ENCODE measurements at regions not wholly inside any gene's neighbourhood (a gene's known extent, or its start where the extent isn't known, plus 50 kb on each side); places are given as distances from the start of the nearest gene placed in this dataset.

DNA sequence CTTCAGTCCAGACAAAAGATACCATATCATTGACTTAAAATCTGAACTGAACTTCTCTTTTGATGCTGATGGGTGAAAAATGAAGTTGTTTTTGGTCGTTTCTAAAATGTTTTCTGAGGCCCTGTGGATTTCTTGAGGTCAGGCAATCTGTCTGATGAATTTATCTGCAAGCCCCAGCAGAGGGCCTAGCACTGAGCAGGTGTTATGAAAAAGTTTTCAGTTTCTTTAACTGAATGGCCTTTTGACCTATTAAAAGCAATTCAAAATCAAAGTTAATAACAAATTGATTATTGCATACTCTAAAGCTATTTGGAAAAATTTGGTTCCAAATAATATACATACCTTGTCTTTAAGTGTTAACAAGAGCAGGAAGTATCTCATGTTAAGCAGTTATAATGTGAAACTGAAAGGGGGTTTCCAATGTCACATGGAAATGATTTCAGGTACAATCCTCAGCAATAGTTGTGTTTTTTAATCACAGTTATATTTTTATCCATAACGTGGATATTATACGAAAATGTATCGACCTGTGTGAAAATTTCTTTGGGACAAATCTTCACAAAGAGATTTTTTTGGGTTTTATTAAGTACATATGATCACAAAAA is 285.0 kb downstream of the SPANXN1 start:
- Histone ChIP-seq H3K27ac (no peak overlapping the region), H3K4me2 (no peak overlapping the region), H3K4me1 (ENCODE audit: insufficient read depth) (no peaks in the 10 kb centered on the region), H3K36me3 (replicated peaks; ENCODE audit: insufficient read depth, low read depth) (no peaks in the 10 kb centered on the region), H3K9me3 (ENCODE audit: low read depth) (no peaks in the 10 kb centered on the region), H4K20me1 (ENCODE audit: insufficient read depth, poor library complexity, severe bottlenecking) (no peaks in the 10 kb centered on the region), H3K4me3 (no peak overlapping the region), H3K27me3 (no peaks in the 10 kb centered on the region), H2AFZ (no peak overlapping the region), H3K79me2 (no peaks in the 10 kb centered on the region), H3K9me2 (replicated peaks; ENCODE audit: insufficient read depth) (no peaks in the 10 kb centered on the region)
- TF ChIP-seq, protein P1, sequence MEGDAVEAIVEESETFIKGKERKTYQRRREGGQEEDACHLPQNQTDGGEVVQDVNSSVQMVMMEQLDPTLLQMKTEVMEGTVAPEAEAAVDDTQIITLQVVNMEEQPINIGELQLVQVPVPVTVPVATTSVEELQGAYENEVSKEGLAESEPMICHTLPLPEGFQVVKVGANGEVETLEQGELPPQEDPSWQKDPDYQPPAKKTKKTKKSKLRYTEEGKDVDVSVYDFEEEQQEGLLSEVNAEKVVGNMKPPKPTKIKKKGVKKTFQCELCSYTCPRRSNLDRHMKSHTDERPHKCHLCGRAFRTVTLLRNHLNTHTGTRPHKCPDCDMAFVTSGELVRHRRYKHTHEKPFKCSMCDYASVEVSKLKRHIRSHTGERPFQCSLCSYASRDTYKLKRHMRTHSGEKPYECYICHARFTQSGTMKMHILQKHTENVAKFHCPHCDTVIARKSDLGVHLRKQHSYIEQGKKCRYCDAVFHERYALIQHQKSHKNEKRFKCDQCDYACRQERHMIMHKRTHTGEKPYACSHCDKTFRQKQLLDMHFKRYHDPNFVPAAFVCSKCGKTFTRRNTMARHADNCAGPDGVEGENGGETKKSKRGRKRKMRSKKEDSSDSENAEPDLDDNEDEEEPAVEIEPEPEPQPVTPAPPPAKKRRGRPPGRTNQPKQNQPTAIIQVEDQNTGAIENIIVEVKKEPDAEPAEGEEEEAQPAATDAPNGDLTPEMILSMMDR (IDR thresholded peaks at IDR 0.05; ENCODE audit: poor library complexity), result no peak
- TF ChIP-seq EZH2 (IDR thresholded peaks at IDR 0.05; ENCODE audit: borderline replicate concordance), result no peak
- TF ChIP-seq EZH2phosphoT487 (IDR thresholded peaks at IDR 0.05; ENCODE audit: low read depth, severe bottlenecking, unreplicated experiment), result no peak
- 63% methylated on average over 4 of the region's 4 CpGs for WGBS (ENCODE audit: low lambda C conversion rate, missing lambda C conversion rate)
- DNase-seq (ENCODE audit: low spot score), result no peak

DNA sequence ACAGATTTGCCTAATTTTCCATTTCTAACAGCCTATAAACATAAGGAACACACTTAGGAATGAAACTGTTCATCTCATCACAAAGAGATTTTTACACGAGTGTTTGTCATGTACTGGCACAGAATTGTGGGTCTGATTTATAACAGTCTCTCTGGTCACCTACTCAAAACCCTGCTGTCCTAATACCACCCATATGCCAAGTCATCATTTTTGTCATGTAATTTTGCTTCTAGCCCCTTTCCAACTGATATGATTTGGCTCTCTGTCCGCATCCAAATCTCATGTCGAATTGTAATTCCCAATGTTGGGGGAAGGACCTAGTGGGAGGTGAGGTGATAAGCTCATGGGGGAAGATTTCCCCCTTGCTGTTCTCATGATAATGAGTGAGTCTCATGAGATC is 284.1 kb upstream of the SLITRK2 start:
- no peaks in the 10 kb centered on the region for H3K4me1 ChIP-seq (ENCODE audit: insufficient read depth)
- H3K79me2 ChIP-seq, result no peaks in the 10 kb centered on the region
- no peak for TF ChIP-seq EZH2phosphoT487 (IDR thresholded peaks at IDR 0.05; ENCODE audit: low read depth, severe bottlenecking, unreplicated experiment)
- TF ChIP-seq, protein P1 (IDR thresholded peaks at IDR 0.05; ENCODE audit: poor library complexity), result no peak
- H3K27ac ChIP-seq, result no peak overlapping the region
- no peaks in the 10 kb centered on the region for H3K9me2 ChIP-seq (replicated peaks; ENCODE audit: insufficient read depth)
- H4K20me1 ChIP-seq (ENCODE audit: insufficient read depth, poor library complexity, severe bottlenecking), result no peaks in the 10 kb centered on the region
- DNase-seq (ENCODE audit: low spot score), result no peak
- no peak overlapping the region for H3K4me3 ChIP-seq
- H2AFZ ChIP-seq, result no peak overlapping the region
- no peak overlapping the region for H3K4me2 ChIP-seq
- 79% methylated on average over 3 of the region's 3 CpGs for WGBS (ENCODE audit: low lambda C conversion rate, missing lambda C conversion rate)
- no peaks in the 10 kb centered on the region for H3K36me3 ChIP-seq (replicated peaks; ENCODE audit: insufficient read depth, low read depth)
- no peaks in the 10 kb centered on the region for H3K27me3 ChIP-seq
- no peaks in the 10 kb centered on the region for H3K9me3 ChIP-seq (ENCODE audit: low read depth)

DNA sequence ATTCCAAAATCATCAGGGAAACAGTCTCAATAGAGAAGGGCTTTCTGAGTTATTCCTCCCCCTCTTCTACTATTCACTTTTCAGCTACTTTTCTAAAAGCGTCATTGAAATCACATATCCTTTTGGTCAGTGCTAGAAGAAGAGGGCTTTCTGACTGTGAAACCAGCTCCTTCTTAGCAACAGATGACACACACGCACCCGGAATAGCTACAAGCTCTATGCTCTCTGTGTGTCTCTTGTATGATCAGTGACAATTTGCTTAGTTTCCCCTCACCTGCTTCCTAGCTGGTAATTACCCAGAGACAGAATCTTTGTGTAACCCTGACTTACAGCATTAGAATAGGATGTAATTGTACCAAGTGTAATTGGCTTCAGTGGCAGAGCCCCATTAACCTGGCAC is 268.1 kb upstream of the SLITRK2 start:
- Histone ChIP-seq H3K9me3 (ENCODE audit: low read depth) (no peaks in the 10 kb centered on the region), H3K4me3 (no peak overlapping the region), H3K36me3 (replicated peaks; ENCODE audit: insufficient read depth, low read depth) (no peaks in the 10 kb centered on the region), H3K27ac (no peak overlapping the region), H3K79me2 (no peaks in the 10 kb centered on the region), H3K27me3 (no peaks in the 10 kb centered on the region), H2AFZ (no peak overlapping the region), H4K20me1 (ENCODE audit: insufficient read depth, poor library complexity, severe bottlenecking) (no peaks in the 10 kb centered on the region), H3K4me2 (no peak overlapping the region), H3K4me1 (ENCODE audit: insufficient read depth) (no peaks in the 10 kb centered on the region), H3K9me2 (replicated peaks; ENCODE audit: insufficient read depth) (no peaks in the 10 kb centered on the region)
- DNase-seq (ENCODE audit: low spot score), result no peak
- WGBS (ENCODE audit: low lambda C conversion rate, missing lambda C conversion rate), result 80% methylated on average over 3 of the region's 3 CpGs
- TF ChIP-seq EZH2 (IDR thresholded peaks at IDR 0.05; ENCODE audit: borderline replicate concordance) (no peak), EZH2phosphoT487 (IDR thresholded peaks at IDR 0.05; ENCODE audit: low read depth, severe bottlenecking, unreplicated experiment) (no peak)
- TF ChIP-seq, protein P1 (IDR thresholded peaks at IDR 0.05; ENCODE audit: poor library complexity), result no peak

DNA sequence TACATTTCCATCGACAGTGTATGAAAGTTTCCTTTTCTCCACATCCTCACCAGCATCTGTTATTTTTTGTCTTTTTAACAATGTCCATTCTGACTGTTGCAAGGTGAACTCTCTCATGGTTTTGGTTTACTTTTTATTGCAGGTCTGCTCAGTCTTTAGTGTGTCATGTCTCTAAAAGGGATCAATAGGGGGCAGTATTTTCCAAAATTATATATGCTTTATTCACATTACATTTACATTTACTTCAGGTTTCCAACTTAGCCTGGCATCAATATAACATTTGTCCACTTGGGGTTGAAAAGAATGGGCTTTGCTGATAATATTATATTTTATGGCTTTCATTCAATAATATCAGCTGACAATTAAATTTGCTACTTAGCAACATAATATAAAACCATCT is 265.0 kb upstream of the SLITRK2 start:
- H3K79me2 ChIP-seq, result no peaks in the 10 kb centered on the region
- 60% methylated on average over 1 of the region's 1 CpG for WGBS (ENCODE audit: low lambda C conversion rate, missing lambda C conversion rate)
- H4K20me1 ChIP-seq (ENCODE audit: insufficient read depth, poor library complexity, severe bottlenecking), result no peaks in the 10 kb centered on the region
- H3K4me1 ChIP-seq (ENCODE audit: insufficient read depth), result no peaks in the 10 kb centered on the region
- H3K36me3 ChIP-seq (replicated peaks; ENCODE audit: insufficient read depth, low read depth), result no peaks in the 10 kb centered on the region
- H3K27ac ChIP-seq, result no peak overlapping the region
- H3K4me3 ChIP-seq, result no peak overlapping the region
- H3K4me2 ChIP-seq, result no peak overlapping the region
- H3K9me3 ChIP-seq (ENCODE audit: low read depth), result no peaks in the 10 kb centered on the region
- H3K27me3 ChIP-seq, result no peaks in the 10 kb centered on the region
- no peak overlapping the region for H2AFZ ChIP-seq
- no peaks in the 10 kb centered on the region for H3K9me2 ChIP-seq (replicated peaks; ENCODE audit: insufficient read depth)
- no peak for TF ChIP-seq EZH2 (IDR thresholded peaks at IDR 0.05; ENCODE audit: borderline replicate concordance)
- no peak for TF ChIP-seq EZH2phosphoT487 (IDR thresholded peaks at IDR 0.05; ENCODE audit: low read depth, severe bottlenecking, unreplicated experiment)
- TF ChIP-seq, protein P1 (IDR thresholded peaks at IDR 0.05; ENCODE audit: poor library complexity), result no peak
- no peak for DNase-seq (ENCODE audit: low spot score)

All from hepatocyte (in vitro differentiated cells).